KMS-11 (cell line): ENCODE measurements at regions not wholly inside any gene's neighbourhood (a gene's known extent, or its start where the extent isn't known, plus 50 kb on each side); places are given as distances from the start of the nearest gene placed in this dataset.

Source experiments
- H2AFZ ChIP-seq: fragments of 200-600 bp; sonication (generic); 2 replicates; pipeline ENCODE4 v1.6.1; 2016; ENCODE audit warnings: antibody characterized with exemption, mixed run types, low read depth
- H3K27ac ChIP-seq: fragments of 200-600 bp; sonication (generic); 2 replicates; pipeline ENCODE4 v1.6.1; 2016; ENCODE audit warnings: mild to moderate bottlenecking, mixed run types
- H3K27me3 ChIP-seq: fragments of 200-600 bp; sonication (generic); 2 replicates; pipeline ENCODE4 v1.6.1; 2017; ENCODE audit warnings: mild to moderate bottlenecking, low read depth, mixed run types, moderate library complexity; ENCODE audit not compliant: insufficient read depth
- H3K36me3 ChIP-seq: fragments of 200-600 bp; sonication (generic); 2 replicates; pipeline ENCODE4 v1.6.1; 2017; ENCODE audit warnings: mild to moderate bottlenecking, mixed run types; ENCODE audit not compliant: insufficient read depth
- H3K4me1 ChIP-seq: fragments of 200-600 bp; sonication (generic); 2 replicates; pipeline ENCODE4 v1.6.1; 2016; ENCODE audit warnings: mild to moderate bottlenecking, low read depth, mixed run types; ENCODE audit not compliant: poor library complexity, severe bottlenecking
- H3K4me2 ChIP-seq: fragments of 200-600 bp; sonication (generic); 2 replicates; pipeline ENCODE4 v1.7.0; 2016; ENCODE audit warnings: mild to moderate bottlenecking, mixed run types
- H3K4me3 ChIP-seq: fragments of 200-600 bp; sonication (generic); IDR thresholded peaks from 2 replicates; pipeline ENCODE4 v1.6.1; 2017; ENCODE audit warnings: low read depth, low read length, mixed read lengths; ENCODE audit not compliant: insufficient read depth
- H3K79me2 ChIP-seq: fragments of 200-600 bp; sonication (generic); 2 replicates; pipeline ENCODE4 v1.6.1; 2016; ENCODE audit warnings: low read depth, mixed run types; ENCODE audit not compliant: insufficient read depth
- H3K9ac ChIP-seq: fragments of 200-600 bp; sonication (generic); 2 replicates; pipeline ENCODE4 v1.6.1; 2016; ENCODE audit warnings: mild to moderate bottlenecking, mixed run types
- H4K20me1 ChIP-seq: fragments of 200-600 bp; sonication (generic); 2 replicates; pipeline ENCODE4 v1.6.1; 2016; ENCODE audit warnings: mild to moderate bottlenecking, mixed run types; ENCODE audit not compliant: insufficient read depth
- TF ChIP-seq, protein P1 (sequence below): fragments of 200-600 bp; sonication (generic); conservative IDR thresholded peaks from 2 replicates; pipeline ENCODE4 v1.6.1; 2017; ENCODE audit warnings: low read depth, mild to moderate bottlenecking, antibody characterized with exemption, low read length, moderate library complexity, mixed read lengths

DNA sequence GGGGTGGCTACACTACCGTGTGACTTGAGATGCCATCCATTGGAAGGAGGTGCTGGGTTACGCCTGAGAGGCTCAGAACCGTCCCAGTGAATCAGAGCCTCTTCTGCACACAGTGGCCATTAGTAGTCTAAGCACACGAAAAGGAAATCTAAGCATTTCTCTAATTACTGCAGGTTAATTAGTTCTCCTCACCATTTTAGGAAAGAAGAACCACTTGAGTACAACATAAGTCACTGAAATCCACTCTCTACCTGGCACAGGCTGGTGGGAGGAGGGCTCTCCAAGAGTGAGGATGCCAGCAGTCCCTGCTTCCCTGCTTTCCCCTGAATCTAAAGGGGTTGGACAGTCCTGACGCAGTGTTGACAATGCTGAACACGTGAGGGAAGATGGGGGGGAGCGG lies 606.3 kb downstream of the NPHP4 start:
- H4K20me1 ChIP-seq = no peaks in the 10 kb centered on the region
- H3K4me3 ChIP-seq = no peak overlapping the region
- no peaks in the 10 kb centered on the region for H3K79me2 ChIP-seq
- TF ChIP-seq, protein P1, sequence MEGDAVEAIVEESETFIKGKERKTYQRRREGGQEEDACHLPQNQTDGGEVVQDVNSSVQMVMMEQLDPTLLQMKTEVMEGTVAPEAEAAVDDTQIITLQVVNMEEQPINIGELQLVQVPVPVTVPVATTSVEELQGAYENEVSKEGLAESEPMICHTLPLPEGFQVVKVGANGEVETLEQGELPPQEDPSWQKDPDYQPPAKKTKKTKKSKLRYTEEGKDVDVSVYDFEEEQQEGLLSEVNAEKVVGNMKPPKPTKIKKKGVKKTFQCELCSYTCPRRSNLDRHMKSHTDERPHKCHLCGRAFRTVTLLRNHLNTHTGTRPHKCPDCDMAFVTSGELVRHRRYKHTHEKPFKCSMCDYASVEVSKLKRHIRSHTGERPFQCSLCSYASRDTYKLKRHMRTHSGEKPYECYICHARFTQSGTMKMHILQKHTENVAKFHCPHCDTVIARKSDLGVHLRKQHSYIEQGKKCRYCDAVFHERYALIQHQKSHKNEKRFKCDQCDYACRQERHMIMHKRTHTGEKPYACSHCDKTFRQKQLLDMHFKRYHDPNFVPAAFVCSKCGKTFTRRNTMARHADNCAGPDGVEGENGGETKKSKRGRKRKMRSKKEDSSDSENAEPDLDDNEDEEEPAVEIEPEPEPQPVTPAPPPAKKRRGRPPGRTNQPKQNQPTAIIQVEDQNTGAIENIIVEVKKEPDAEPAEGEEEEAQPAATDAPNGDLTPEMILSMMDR = no peak
- peaks cover 8% of the 10 kb centered on the region; the same call in 1 of the 2 replicates for H3K27me3 ChIP-seq
- H3K9ac ChIP-seq = no peak overlapping the region
- no peak overlapping the region for H3K27ac ChIP-seq
- no peaks in the 10 kb centered on the region for H3K36me3 ChIP-seq
- H3K4me1 ChIP-seq = no peaks in the 10 kb centered on the region
- no peak overlapping the region for H2AFZ ChIP-seq
- H3K4me2 ChIP-seq = no peak overlapping the region

GRCh38 chr1:5385096-5385799 lies 607.0 kb downstream of the NPHP4 start:
- Histone ChIP-seq H2AFZ (no peak overlapping the region), H3K4me2 (no peak overlapping the region), H3K27me3 (peaks cover 8% of the 10 kb centered on the region; the same call in 1 of the 2 replicates), H3K9ac (no peak overlapping the region), H3K79me2 (no peaks in the 10 kb centered on the region), H3K4me1 (no peaks in the 10 kb centered on the region), H4K20me1 (no peaks in the 10 kb centered on the region), H3K36me3 (no peaks in the 10 kb centered on the region), H3K27ac (no peak overlapping the region), H3K4me3 (no peak overlapping the region)
- TF ChIP-seq, protein P1 = no peak

- Histone ChIP-seq H2AFZ (no peak overlapping the region), H4K20me1 (no peaks in the 10 kb centered on the region), H3K79me2 (no peaks in the 10 kb centered on the region), H3K9ac (no peak overlapping the region), H3K36me3 (no peaks in the 10 kb centered on the region), H3K27me3 (peaks cover 8% of the 10 kb centered on the region; the same call in 1 of the 2 replicates), H3K4me1 (no peaks in the 10 kb centered on the region), H3K4me2 (no peak overlapping the region), H3K27ac (no peak overlapping the region), H3K4me3 (no peak overlapping the region)
- TF ChIP-seq, protein P1 = no peak
Measured at GRCh38 chr1:5381491-5381890, 610.7 kb downstream of the NPHP4 start.

- no peak overlapping the region for H3K9ac ChIP-seq
- H3K4me3 ChIP-seq = no peak overlapping the region
- no peak overlapping the region for H3K4me2 ChIP-seq
- H3K36me3 ChIP-seq = no peaks in the 10 kb centered on the region
- H3K79me2 ChIP-seq = no peaks in the 10 kb centered on the region
- H2AFZ ChIP-seq = no peak overlapping the region
- H3K27ac ChIP-seq = no peak overlapping the region
- no peaks in the 10 kb centered on the region for H3K4me1 ChIP-seq
- H4K20me1 ChIP-seq = no peaks in the 10 kb centered on the region
- TF ChIP-seq, protein P1 = no peak
- peaks cover 8% of the 10 kb centered on the region; the same call in 1 of the 2 replicates for H3K27me3 ChIP-seq
Measured at GRCh38 chr1:5379176-5379759, 613.0 kb downstream of the NPHP4 start.
